CD14-positive monocyte (primary cell): ENCODE measurements at regions not wholly inside any gene's neighbourhood (a gene's known extent, or its start where the extent isn't known, plus 50 kb on each side); places are given as distances from the start of the nearest gene placed in this dataset.

Experiments
- DNase-seq, 3 donors: peaks; one replicate each; pipeline ENCODE4 v3.0.0-alpha.2; 2011 to 2022
- H2AFZ ChIP-seq: 2 replicates; pipeline ENCODE4 v1.6.0; 2012; ENCODE audit warnings: mild to moderate bottlenecking, low read depth, low read length, inconsistent platforms; ENCODE audit not compliant: insufficient read depth, poor library complexity, severe bottlenecking
- H3K27ac ChIP-seq, 2 donors: 1 replicate in 1 of 2; 2 replicates in 1 of 2; pipeline ENCODE4 v1.5.1; 2012 to 2013; ENCODE audit warnings: low read length in 2 of 2, control low read depth in 1 of 2, inconsistent platforms in 1 of 2, low read depth in 1 of 2, mild to moderate bottlenecking in 1 of 2
- H3K27me3 ChIP-seq, 2 donors: one replicate each; pipeline versions ENCODE4 v1.6.0 to v1.6.1; 2011 to 2013; ENCODE audit warnings: low read length in 2 of 2; ENCODE audit not compliant: control insufficient read depth in 2 of 2, insufficient read depth in 2 of 2
- H3K36me3 ChIP-seq, 2 donors: replicated peaks in 1 of 2; 1 replicate in 1 of 2; 2 replicates in 1 of 2; pipeline versions ENCODE4 v1.5.1 to v1.6.1; 2012 to 2013; ENCODE audit warnings: low read length in 2 of 2, control low read depth in 1 of 2, inconsistent platforms in 1 of 2, mild to moderate bottlenecking in 1 of 2; ENCODE audit not compliant: insufficient read depth in 2 of 2, control insufficient read depth in 1 of 2
- H3K4me1 ChIP-seq, 2 donors: 1 replicate in 1 of 2; 2 replicates in 1 of 2; pipeline versions ENCODE4 v1.5.1 to v1.6.1; 2012 to 2013; ENCODE audit warnings: low read length in 2 of 2, control low read depth in 1 of 2, inconsistent platforms in 1 of 2, mild to moderate bottlenecking in 1 of 2, moderate library complexity in 1 of 2; ENCODE audit not compliant: insufficient read depth in 2 of 2, control insufficient read depth in 1 of 2
- H3K4me2 ChIP-seq: replicated peaks from 2 replicates; pipeline ENCODE3; 2012; ENCODE audit warnings: low read length, moderate library complexity, mild to moderate bottlenecking; ENCODE audit not compliant: poor library complexity, severe bottlenecking; ENCODE audit errors: extremely low read depth
- H3K4me3 ChIP-seq, 3 experiments: fragments of 200-600 bp in 1 of 3; sonication (generic) in 1 of 3; replicated peaks in 1 of 3; 1 replicate in 2 of 3; 2 replicates in 1 of 3; pipeline ENCODE4 v1.5.1; 2011 to 2013; ENCODE audit warnings: low read length in 3 of 3, mild to moderate bottlenecking in 3 of 3, control low read depth in 2 of 3, low read depth in 2 of 3, inconsistent platforms in 1 of 3, moderate library complexity in 1 of 3
- H3K79me2 ChIP-seq: 2 replicates; pipeline ENCODE4 v1.6.0; 2012; ENCODE audit warnings: mild to moderate bottlenecking, control low read depth, inconsistent platforms, low read length, moderate library complexity; ENCODE audit not compliant: insufficient read depth
- H3K9ac ChIP-seq: 2 replicates; pipeline ENCODE4 v1.6.0; 2017; ENCODE audit warnings: low read length, mild to moderate bottlenecking; ENCODE audit not compliant: insufficient read depth, poor library complexity, severe bottlenecking
- H3K9me3 ChIP-seq, 2 donors: replicated peaks in 1 of 2; 1 replicate in 1 of 2; 2 replicates in 1 of 2; pipeline versions ENCODE4 v1.5.1 to v1.6.1; 2012 to 2013; ENCODE audit warnings: low read length in 2 of 2, control low read depth in 1 of 2; ENCODE audit not compliant: control insufficient read depth in 1 of 2, insufficient read depth in 1 of 2
- H4K20me1 ChIP-seq: 2 replicates; pipeline ENCODE4 v1.6.0; 2012; ENCODE audit warnings: mild to moderate bottlenecking, low read length, control low read depth, moderate library complexity; ENCODE audit not compliant: insufficient read depth
- H3K27ac Mint-ChIP-seq, 7 donors: one replicate each; pipeline ENCODE4 v1.8.0; 2020; ENCODE audit warnings: mild to moderate bottlenecking in 7 of 7, mixed read lengths in 7 of 7, moderate library complexity in 6 of 7, inconsistent platforms in 2 of 7
- H3K27me3 Mint-ChIP-seq, 3 donors: one replicate each; pipeline ENCODE4 v1.8.0; 2021 to 2022; ENCODE audit warnings: low read depth in 3 of 3, mild to moderate bottlenecking in 3 of 3, mixed read lengths in 3 of 3, moderate library complexity in 3 of 3, inconsistent platforms in 1 of 3
- H3K36me3 Mint-ChIP-seq, 2 donors: one replicate each; pipeline ENCODE4 v1.8.0; 2020; ENCODE audit warnings: mixed read lengths in 2 of 2, inconsistent platforms in 1 of 2, mild to moderate bottlenecking in 1 of 2
- H3K4me1 Mint-ChIP-seq: one replicate; pipeline ENCODE4 v1.8.0; 2020; ENCODE audit warnings: mild to moderate bottlenecking, mixed read lengths
- H3K4me3 Mint-ChIP-seq, 2 donors: one replicate each; pipeline ENCODE4 v1.8.0; 2020; ENCODE audit warnings: mild to moderate bottlenecking in 2 of 2, mixed read lengths in 2 of 2, moderate library complexity in 1 of 2
- H3K9me3 Mint-ChIP-seq, 7 donors: one replicate each; pipeline ENCODE4 v1.8.0; 2020 to 2022; ENCODE audit warnings: mixed read lengths in 7 of 7, mild to moderate bottlenecking in 6 of 7, moderate library complexity in 6 of 7, inconsistent platforms in 2 of 7
- CTCF ChIP-seq: fragments of 200-600 bp; IDR thresholded peaks from one replicate; pipeline ENCODE4 v1.8.0; 2022; ENCODE audit warnings: antibody characterized with exemption, mild to moderate bottlenecking
- WGBS: methylation state at CpG from one replicate; pipeline ENCODE4 v1.1.5; 2013; ENCODE audit warnings: missing lambda C conversion rate; ENCODE audit not compliant: insufficient coverage; 5-methylcytosine and 5-hydroxymethylcytosine counted together
- intact Hi-C, 2 donors: fragments of 100-400 bp; cut with micrococcal nuclease; formaldehyde crosslinking; loops; one replicate each; pipeline versions ENCODE4 v1.15.0 to v1.15.1; 2023

- Histone ChIP-seq H3K27ac (no peak overlapping the region), H3K27me3 (no peaks in the 10 kb centered on the region), H3K36me3 (no peaks in the 10 kb centered on the region), H4K20me1 (no peaks in the 10 kb centered on the region), H3K4me1 (no peaks in the 10 kb centered on the region), H3K4me3 (no peak overlapping the region), H2AFZ (no peak overlapping the region), H3K4me2 (no peak overlapping the region), H3K79me2 (no peaks in the 10 kb centered on the region), H3K9me3 (peaks cover 0 to 4% of the 10 kb centered on the region in 2 donors), H3K9ac (no peak overlapping the region)
- Mint-ChIP-seq H3K36me3 (no peaks in the 10 kb centered on the region), H3K9me3 (peaks cover 0 to 4% (median 2%) of the 10 kb centered on the region in 7 donors), H3K27ac (no peak overlapping the region), H3K4me1 (no peaks in the 10 kb centered on the region), H3K27me3 (peaks cover 0 to 3% (median 0%) of the 10 kb centered on the region in 3 donors), H3K4me3 (no peak overlapping the region)
- no peak for DNase-seq
- TF ChIP-seq CTCF: no peak
- no CpG with 5 or more reads among the region's 4 CpGs for WGBS
- intact Hi-C loops: no loop called here
Observed at GRCh38 chr18:41043876-41044275, 911.2 kb upstream of the PIK3C3 start.

GRCh38 chr18:41042866-41043265 lies 912.2 kb upstream of the PIK3C3 start:
- Histone ChIP-seq H3K36me3 (no peaks in the 10 kb centered on the region), H3K4me1 (no peaks in the 10 kb centered on the region), H3K27ac (no peak overlapping the region), H3K9ac (no peak overlapping the region), H3K27me3 (no peaks in the 10 kb centered on the region), H3K4me3 (no peak overlapping the region), H3K79me2 (no peaks in the 10 kb centered on the region), H2AFZ (no peak overlapping the region), H3K9me3 (peaks cover 0 to 4% of the 10 kb centered on the region in 2 donors), H3K4me2 (no peak overlapping the region), H4K20me1 (no peaks in the 10 kb centered on the region)
- Mint-ChIP-seq H3K9me3 (peaks cover 0 to 4% (median 0%) of the 10 kb centered on the region in 7 donors), H3K4me3 (no peak overlapping the region), H3K36me3 (no peaks in the 10 kb centered on the region), H3K27me3 (peaks cover 0 to 3% (median 0%) of the 10 kb centered on the region in 3 donors), H3K27ac (no peak overlapping the region), H3K4me1 (no peaks in the 10 kb centered on the region)
- TF ChIP-seq CTCF: no peak
- intact Hi-C loops: no loop called here
- DNase-seq: no peak
